HG03565 (cell line): ENCODE measurements at regions not wholly inside any gene's neighbourhood (a gene's known extent, or its start where the extent isn't known, plus 50 kb on each side); places are given as distances from the start of the nearest gene placed in this dataset.

Experiments
- ATAC-seq: cut with Tn5 transposase; IDR thresholded peaks from one replicate; pipeline ENCODE4 v1.9.1; 2021; ENCODE audit warnings: mild to moderate bottlenecking, moderate library complexity; ENCODE audit not compliant: unreplicated experiment

DNA sequence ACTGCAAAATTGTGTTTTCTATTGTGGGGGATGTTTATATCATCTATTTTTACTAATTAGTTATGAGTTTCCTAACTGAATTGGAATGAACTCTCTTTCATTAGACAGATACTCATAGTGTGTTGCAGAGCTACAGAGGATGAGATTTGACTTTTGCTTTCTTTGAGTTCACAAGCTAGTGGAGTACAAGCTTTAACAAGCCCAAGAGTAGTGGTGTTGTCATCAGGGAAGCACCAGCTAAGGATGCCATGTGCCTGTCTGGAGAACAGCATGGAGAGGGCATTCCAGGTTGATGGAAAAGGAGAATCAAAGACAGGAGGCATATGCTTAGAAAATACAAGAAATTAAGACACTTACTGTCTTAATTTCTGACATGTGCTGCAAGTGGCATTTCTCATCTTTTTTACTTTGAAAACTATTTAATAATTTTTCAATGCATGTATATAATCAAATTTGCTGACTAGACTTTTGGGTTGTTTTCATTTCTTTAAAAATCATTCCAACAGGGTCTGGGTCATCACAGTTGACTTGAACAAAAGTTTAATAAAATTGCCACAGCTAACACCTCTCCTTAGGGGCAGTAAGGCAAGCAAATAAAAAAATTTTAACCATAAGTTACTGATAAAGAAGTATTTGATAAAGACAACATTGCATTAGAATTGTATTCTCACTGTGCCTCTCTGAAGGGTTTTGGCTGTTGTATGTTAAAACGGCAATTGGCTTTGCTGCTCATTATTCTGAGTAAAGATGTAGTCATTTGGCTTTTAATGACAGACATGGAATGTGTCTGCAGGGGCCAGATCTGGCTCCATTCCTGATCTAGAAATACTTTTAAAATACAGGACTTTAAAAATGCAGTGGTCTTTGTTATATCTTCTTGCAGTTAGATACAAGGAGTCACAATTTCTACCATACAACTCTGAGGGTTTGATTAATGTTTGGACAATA is 323.7 kb upstream of the CDH11 start:
- no peak for ATAC-seq

DNA sequence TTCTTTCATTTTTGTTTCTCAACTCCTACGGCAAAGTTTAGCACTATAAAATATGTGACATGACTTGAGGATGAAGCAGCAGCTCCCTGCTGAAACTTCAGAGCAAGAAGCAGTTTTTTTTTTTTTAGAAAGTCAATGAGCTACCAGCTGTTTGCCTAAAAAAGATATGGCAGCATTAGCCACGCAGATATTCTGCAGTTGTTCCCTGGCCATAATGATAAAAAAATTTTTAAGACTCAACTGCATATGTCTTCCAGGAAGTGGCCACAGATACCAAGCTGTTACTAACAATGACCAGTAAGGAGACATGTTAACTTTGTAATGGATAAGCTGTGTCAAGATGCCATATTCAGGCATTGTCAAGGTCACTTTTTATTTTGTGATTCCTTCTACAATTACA is 319.6 kb upstream of the CDH11 start:
- ATAC-seq = no peak

DNA sequence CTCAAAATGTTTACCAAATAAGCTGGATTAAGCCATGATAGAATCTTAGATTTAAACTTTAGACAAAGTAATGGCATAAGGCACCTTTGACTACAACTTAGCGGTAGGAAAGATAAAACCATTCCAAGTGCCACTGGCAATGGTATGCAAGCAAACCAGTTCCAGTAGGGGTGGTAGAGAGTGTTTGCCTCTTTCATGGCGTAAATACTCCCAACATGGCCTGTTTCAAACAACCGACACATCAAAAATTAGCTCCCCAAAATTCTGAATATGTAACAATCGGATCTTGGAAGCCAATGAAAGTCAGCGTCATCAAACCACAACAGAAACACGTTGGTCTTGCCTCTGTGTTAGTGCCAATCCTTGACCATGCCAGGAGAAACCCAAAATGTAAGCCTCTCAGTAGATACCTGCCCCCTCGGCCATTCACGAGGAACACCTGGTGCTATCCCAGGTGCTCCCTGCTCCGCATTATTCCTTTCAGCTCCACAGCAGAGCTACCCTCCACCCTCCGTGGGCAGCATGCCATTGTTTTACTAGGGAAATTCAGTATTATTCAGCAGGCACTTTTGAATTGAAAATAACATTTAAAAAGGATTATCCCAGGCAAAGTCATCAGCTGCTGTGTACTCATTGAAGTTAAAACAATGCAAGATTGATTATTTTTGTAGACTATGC is 307.8 kb upstream of the CDH11 start:
- ATAC-seq = no peak

DNA sequence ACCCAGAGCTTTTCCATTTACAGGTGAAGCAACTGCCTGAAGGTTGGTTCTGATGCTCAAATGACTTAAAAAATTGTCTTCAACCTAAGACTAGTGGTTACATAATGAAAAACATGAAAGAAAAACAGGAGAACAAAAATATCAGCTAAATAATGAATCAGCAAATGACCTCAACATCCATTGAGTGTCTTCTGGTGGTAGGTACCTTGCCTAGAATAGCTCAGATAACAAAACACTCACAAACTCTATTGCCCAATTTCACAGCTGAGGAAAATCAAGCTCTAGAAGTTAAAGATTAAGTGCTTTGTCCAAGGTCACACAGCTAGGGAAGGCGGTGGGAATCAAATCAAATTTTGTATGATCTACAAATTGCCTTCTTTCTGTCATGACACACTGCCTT is 304.6 kb upstream of the CDH11 start:
- ATAC-seq = no peak

DNA sequence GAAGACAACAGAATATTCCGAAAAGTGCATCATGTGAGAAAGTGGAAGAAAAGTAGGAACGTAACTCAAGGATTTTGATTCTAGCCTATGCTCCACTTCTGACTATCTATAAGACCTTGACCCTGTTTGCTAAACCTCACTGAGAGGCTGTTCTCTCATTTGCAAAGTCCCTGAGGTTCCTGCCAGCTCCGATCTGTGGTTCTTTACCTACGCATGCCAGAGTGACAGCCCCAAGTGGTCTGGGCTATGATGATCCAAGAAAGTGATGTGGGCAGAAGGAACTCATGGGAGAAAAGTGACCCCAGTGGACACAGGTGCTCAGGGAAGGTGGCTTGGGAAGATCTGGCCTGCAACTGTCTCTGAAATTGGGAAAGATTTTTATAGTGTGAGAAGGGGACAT is 301.1 kb upstream of the CDH11 start:
- ATAC-seq = no peak

DNA sequence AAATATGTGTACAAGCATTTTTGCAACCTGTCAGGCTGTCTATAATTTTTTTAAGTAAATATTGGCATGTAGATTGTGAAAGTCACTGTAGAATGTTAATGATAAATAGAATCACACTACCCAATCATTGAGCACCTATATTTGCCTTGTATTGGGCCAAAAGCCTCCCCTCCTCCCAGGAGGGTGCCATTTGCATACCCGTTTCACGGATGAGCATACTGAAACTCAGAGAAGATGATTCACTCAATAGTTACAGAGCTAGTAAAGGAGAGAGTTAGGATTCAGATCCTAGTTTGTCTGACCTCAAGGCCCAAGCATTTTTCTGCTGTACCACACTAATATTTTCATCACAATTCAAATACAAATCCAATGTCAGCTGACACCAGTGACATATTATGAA is 299.7 kb upstream of the CDH11 start:
- ATAC-seq = no peak

DNA sequence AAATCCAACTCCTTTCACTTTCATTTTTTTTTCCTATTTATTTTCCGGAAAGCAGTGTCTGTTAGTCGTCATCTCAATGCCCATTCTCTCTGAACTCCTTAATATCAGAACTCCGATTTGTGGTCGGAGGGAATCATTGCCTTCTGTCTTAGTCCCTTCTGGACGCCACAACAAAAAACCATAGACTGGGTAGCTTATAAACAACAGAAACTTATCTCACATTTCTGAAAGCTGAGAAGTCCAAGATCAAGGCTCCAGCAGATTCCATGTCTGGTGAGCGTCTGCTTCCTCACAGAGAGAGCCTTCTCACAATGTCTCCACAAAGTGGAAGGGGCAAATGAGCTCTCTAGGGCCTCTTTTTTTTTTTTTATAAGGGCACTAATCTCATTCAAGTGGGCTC is 296.6 kb upstream of the CDH11 start:
- no peak for ATAC-seq

DNA sequence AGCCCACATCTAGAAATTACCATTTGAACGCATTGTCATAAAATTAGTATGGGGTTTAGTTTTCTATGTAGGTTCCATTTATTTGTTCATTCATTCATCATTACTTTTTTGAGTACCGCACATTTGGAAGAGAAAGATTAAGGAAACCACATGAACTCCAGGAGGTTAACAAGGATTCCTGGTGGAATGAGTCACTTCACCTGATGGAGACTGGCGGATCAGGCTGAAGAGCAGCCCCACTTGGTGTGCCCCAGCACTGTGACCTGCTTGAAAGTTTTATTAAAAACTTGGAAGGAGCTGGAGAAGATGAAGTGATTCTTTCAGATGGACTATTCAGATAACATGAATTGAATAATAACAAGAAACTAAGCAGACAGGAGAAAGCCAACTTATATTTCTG is 293.6 kb upstream of the CDH11 start:
- no peak for ATAC-seq

DNA sequence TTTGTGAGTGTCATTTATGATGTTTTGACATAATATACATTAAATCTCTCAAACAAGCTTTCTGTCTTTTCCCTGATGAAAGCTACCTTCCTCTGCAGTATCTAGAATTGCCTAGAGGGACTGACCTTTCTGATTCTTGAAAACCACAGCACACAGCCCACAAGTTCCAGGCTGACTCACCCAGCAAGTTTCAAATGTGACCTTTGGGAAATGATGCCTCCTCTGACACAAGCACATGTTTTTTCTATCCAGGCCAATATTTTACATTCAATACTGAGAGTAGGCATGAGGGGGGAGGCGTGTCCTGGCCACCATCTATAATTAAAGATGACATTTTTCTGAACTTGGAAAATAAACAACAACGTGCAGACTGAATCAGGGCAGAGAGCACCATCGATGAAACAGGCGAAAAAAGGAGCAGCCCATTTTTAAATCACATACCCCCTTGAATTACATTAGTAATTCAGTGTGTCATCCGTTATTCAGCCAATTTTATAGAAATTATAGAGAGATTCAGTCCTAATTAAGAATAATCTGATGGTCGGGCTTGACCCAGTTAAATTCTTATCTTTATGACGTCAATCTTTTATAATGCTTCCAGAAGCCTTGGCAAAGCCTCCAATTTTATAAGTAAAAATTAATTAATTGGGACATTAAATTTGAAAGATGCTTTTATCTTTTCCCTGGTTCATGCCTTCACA is 292.6 kb upstream of the CDH11 start:
- no peak for ATAC-seq

DNA sequence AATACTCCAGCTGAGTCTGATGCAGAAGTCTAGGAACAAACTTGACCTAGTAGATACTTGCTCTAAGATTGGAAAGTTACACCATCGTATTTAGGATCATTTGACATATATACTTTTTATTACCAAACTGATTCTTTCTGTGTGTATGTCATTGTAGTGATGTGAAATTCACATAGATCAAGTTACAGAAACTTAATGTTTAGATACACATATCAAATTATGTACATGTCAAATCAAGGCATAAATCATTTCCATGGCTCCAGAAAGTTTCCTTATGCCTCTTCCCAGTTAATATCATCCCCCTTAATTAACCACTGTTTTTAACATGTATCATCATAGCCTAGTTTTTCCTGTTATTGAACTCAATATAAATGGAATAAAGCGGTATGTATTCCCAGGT is 292.0 kb upstream of the CDH11 start:
- no peak for ATAC-seq

DNA sequence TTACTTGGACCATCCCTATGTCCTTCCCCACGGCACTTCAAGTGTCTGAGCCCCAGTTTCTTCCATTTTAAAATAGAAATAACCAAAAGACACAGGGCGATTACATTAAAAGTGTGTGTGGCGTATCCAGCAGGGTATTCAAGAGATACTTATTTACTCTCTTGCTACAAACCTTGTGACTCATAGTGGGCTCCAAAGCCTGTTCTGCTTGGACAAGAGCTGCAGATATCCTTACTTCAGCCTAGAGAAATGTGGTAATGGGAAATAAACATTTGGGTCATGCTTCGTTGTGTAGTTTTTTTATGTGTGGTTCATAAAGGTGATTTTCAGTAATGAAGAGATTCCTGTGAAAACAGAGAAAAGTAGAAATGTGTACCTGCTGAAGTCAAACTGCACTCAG is 288.9 kb upstream of the CDH11 start:
- ATAC-seq = no peak

DNA sequence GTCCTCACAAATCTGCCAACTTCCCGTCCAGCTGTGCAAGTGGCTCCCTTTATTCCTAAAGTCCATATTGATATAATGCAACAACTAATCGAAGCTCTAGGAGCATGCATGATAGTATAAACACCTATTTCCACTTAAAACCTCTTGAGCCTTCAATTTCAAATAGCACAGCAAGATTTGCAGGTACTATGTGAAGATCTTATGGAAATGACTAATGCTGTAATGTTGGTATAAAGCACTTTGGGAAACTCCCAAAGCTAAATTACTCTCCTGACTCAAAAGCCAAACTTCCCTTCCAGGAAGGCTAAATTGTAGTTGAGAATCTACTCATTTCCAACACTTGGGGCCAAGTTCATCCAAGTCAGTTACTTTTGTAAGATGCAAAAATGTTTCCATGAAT is 287.6 kb upstream of the CDH11 start:
- ATAC-seq = no peak

DNA sequence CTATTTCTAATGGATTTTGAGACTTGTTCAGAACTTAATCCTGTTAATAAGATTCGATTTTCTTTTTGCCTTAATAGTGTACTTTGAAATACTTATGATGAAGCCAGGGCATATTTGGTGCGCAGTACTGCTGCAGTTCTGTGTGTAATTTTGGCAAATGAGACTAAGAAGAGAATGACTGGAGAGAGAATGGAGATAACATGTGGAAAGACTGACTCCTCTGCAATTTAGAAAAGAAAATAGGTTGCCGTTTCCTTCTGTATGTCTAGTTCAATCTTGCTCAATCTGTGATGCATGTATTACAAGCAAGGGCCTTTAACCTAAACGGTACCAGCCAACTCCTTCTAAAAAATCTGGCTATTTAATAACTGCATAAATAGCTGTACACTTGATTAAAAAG is 285.1 kb upstream of the CDH11 start:
- no peak for ATAC-seq

DNA sequence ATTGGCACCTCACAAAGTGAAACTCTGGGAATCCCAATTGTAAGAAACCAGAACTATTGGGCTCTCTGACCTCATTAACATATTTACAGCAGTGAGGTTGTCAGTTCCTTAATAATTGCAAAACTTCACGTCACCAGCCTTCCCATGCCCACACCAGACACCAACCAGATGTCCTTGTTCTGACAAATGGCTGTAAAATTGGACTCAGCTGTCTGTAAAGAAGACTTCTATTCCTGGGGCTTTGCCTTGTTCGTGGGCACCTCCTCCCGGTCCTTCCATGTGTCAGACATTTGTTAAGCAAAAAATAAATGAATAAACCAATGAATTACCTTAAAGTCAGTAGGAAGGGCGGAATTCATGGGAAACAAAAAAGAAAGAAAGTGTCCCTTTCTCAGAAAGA is 284.3 kb upstream of the CDH11 start:
- no peak for ATAC-seq

DNA sequence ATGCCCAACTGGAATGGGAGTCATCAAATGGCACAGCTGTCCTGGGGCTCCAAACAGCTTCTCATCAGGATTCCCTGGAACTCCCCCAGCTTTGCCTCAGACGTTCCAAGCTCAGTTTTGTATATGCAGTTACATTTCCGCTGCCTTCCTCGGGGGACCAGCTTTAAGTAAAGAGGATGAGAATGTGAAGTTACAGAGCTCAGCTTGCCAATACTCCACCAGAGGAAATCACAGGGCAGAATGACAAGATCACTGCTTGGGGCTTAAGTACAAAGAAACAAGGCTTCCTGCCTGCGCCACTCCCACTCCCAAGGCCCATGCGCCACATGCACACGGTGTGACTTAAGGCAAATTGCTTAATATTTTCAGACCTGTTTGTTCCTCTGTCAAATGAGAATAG is 272.4 kb upstream of the CDH11 start:
- ATAC-seq = no peak

DNA sequence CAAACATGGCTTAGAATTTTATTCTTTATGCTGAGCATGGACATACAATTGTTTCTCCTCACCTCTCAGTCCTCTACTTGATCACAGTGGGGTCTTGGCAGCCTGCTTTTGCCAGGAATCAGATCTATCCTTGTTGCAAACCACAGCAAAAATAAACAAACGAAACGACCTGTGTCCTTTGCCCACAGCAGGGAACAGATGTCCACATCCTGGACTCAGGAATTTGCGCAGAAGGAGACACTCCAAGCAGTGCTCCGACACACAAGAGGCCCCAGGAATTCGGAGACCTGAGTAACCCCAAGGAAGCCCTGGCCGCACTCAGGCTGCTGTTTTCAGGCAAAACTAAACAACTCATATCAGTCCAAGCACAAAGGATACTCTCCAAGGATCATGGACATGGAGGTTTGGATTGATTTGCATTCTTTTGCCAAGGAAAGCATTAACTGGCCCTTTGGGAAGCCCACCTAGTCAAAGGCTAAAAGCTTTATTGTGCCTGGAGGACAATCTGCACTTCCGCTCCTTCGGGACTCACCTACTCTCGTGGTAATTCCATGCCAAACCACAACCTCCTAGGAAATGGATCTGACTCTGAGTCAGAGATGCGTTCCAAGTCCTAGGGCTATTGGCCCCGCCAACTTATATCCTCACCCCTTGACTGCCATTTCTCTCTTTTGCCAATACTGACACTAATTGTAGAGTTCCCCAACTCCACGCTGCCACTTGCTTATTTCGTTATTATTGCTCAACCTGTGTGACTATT is 271.1 kb upstream of the CDH11 start:
- ATAC-seq = no peak

DNA sequence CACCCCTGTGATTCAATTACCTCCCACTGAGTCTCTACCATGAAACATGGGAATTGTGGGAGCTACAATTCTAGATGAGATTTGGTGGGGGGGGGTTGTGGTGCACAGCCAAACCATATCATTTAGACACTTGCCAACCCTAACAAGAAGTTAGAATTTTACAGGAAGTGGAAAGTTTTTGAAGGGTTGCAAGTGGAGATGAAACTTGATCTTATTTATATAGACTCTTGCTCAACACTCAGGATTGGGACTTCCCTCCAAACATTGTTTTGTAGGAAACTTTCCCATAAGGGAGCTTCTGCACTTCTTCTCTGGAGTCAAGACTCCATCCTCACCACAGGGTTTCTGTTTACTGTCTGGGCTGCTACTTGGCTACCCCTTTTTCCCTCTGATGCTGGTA is 266.7 kb upstream of the CDH11 start:
- no peak for ATAC-seq

DNA sequence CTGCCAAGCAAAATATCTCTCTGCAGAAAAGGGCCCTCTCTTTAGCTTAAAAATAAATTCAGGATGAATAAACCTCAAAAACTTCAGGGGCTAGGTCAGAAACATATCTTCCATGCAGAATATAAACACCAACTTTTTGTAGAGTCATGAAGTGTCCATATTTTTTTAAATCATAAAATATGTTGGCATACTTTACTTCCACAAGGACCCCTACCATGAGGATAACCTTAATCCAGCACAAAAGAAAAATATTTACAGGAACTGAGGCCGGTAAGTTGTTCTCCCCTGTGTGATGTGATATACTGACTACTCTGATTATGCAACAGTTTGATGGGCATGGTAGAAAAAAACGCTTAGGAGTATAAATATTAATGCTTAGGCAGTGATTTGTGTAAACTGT is 264.8 kb upstream of the CDH11 start:
- no peak for ATAC-seq

DNA sequence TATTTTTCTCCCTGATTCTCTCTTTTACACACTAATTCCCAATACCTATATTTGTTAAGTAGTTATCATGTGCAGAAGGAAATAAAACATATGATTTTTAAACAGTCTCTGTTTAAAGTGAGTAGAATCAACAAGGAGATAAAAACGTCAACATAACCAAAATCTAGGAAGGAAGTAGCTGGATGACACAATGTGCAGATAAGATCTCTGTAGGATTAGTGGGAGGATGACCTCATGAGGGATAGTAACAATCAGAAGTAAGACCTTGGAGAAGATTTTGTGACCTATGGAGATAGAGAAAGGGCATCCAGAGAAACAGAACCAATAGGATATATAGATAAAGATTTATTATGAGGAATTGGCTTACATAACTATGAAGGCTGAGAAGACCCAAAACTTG is 262.6 kb upstream of the CDH11 start:
- ATAC-seq = no peak

DNA sequence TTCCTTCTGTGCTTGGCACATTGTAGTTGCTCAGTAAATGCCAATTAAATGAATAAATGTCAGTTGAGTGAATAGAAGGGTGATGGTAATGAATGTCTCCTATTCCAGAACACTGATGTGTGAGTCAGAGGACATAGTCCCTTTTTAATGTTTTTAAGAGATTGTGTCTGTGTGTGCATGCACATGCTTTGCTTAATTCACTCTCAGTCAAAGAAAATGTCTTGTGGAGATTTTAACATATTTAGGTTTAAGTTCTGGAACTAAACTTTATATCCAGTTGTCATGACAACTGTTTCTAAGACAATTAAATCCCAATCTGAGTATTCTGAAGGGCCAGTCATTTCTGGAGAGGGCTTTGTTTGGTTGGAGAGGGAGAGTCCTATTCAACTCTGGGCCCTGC is 255.3 kb upstream of the CDH11 start:
- ATAC-seq = no peak

DNA sequence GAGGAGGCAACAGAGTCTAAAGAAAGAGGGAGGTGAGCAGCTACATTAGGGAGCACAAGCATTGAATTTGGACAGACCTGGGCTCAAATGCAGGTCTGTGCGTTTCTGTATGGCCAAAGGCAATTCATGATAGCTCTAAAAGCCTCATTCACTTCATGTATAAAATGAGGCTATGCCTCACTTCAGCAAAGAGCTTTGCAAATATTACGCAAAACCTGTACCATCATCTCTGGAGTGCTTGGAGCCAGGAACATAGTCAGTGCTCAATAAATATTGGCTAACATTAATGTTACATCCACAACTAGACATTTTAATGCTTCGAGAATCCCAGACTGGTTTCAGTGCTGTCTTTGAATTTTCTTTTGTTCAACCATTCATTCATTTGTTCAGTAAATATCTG is 254.7 kb upstream of the CDH11 start:
- ATAC-seq = no peak
